H1 (cell line): ENCODE measurements at regions not wholly inside any gene's neighbourhood (a gene's known extent, or its start where the extent isn't known, plus 50 kb on each side); places are given as distances from the start of the nearest gene placed in this dataset.

Source experiments
- CTCF ChIA-PET: fragments of 300-600 bp; sonication (Branson Sonifier 250); formaldehyde crosslinking; loops from one replicate; lab custom pipeline; 2021; ENCODE audit not compliant: partially characterized antibody; lab: Charles Lee
- POLR2A ChIA-PET: fragments of 300-600 bp; sonication (Branson Sonifier 250); formaldehyde crosslinking; loops from one replicate; lab custom pipeline; 2021; ENCODE audit warnings: inconsistent platforms; ENCODE audit not compliant: partially characterized antibody; lab: Charles Lee
- DNase-seq, 2 experiments: peaks; one replicate each; pipeline versions ENCODE4 v3.0.0 to v3.0.0-alpha.2; 2010 to 2022; ENCODE audit warnings: low spot score in 2 of 2, low read depth in 1 of 2, mixed read lengths in 1 of 2
- FAIRE-seq: peaks from 2 replicates; lab custom pipeline; 2011; peaks lifted over from hg19 to GRCh38; lab: Jason Lieb, UNC
- H2AFZ ChIP-seq: 2 replicates; pipeline ENCODE4 v1.8.1; 2012; ENCODE audit warnings: low read length, inconsistent platforms
- H2AK5ac ChIP-seq: 2 replicates; pipeline ENCODE4 v1.6.1; 2013; ENCODE audit warnings: low read depth, low read length
- H2BK120ac ChIP-seq: replicated peaks from 2 replicates; pipeline ENCODE3; 2013; ENCODE audit warnings: low read depth, low read length, inconsistent platforms
- H2BK12ac ChIP-seq: 2 replicates; pipeline ENCODE4 v1.6.1; 2013; ENCODE audit warnings: low read depth, low read length
- H2BK15ac ChIP-seq: 2 replicates; pipeline ENCODE4 v1.6.1; 2013; ENCODE audit warnings: low read length
- H2BK20ac ChIP-seq: 2 replicates; pipeline ENCODE4 v1.6.1; 2013; ENCODE audit warnings: low read length
- H2BK5ac ChIP-seq: 2 replicates; pipeline ENCODE4 v1.6.1; 2013; ENCODE audit warnings: low read depth, low read length
- H3K14ac ChIP-seq: 2 replicates; pipeline ENCODE4 v1.6.1; 2013; ENCODE audit warnings: inconsistent platforms; ENCODE audit not compliant: insufficient read length
- H3K18ac ChIP-seq: 2 replicates; pipeline ENCODE4 v1.6.1; 2013; ENCODE audit warnings: low read length; ENCODE audit errors: extremely low read depth
- H3K23ac ChIP-seq: 2 replicates; pipeline ENCODE4 v1.6.1; 2013; ENCODE audit warnings: inconsistent platforms; ENCODE audit not compliant: insufficient read length
- H3K23me2 ChIP-seq: 2 replicates; pipeline ENCODE4 v1.6.1; 2013; ENCODE audit warnings: low read depth, low read length
- H3K27ac ChIP-seq: 2 replicates; pipeline ENCODE4 v1.6.1; 2011; ENCODE audit warnings: low read depth, low read length, inconsistent platforms
- H3K27me3 ChIP-seq, 4 experiments: replicated peaks in 1 of 4; 1 replicate in 1 of 4; 2 replicates in 3 of 4; pipeline versions ENCODE4 v1.6.1 to v1.8.1; 2011 to 2013; ENCODE audit warnings: low read length in 3 of 4, mild to moderate bottlenecking in 3 of 4, inconsistent platforms in 2 of 4, mixed read lengths in 2 of 4, moderate library complexity in 1 of 4; ENCODE audit not compliant: control insufficient read depth in 3 of 4, insufficient read depth in 3 of 4; ENCODE audit errors: extremely low read depth in 1 of 4
- H3K36me3 ChIP-seq, 4 experiments: 2 replicates each; pipeline versions ENCODE4 v1.6.1 to v1.8.1; 2011 to 2013; ENCODE audit warnings: mild to moderate bottlenecking in 4 of 4, low read length in 3 of 4, moderate library complexity in 2 of 4, control low read depth in 1 of 4, inconsistent platforms in 1 of 4; ENCODE audit not compliant: insufficient read depth in 4 of 4, control insufficient read depth in 2 of 4
- H3K4ac ChIP-seq: replicated peaks from 2 replicates; pipeline ENCODE3; 2013; ENCODE audit warnings: low read length, low read depth, mixed read lengths, inconsistent platforms; ENCODE audit not compliant: insufficient read length
- H3K4me1 ChIP-seq, 4 experiments: replicated peaks in 1 of 4; 1 replicate in 1 of 4; 2 replicates in 3 of 4; pipeline versions ENCODE4 v1.6.1 to v1.8.1; 2011 to 2013; ENCODE audit warnings: low read length in 3 of 4, inconsistent platforms in 2 of 4, mixed read lengths in 1 of 4; ENCODE audit not compliant: insufficient read depth in 4 of 4, control insufficient read depth in 3 of 4
- H3K4me2 ChIP-seq, 2 experiments: 2 replicates each; pipeline versions ENCODE4 v1.6.1 to v1.8.1; 2011 to 2013; ENCODE audit warnings: low read depth in 2 of 2, low read length in 2 of 2, control low read depth in 1 of 2, inconsistent platforms in 1 of 2, mild to moderate bottlenecking in 1 of 2; ENCODE audit not compliant: insufficient read depth in 1 of 2
- H3K4me3 ChIP-seq, 4 experiments: fragments of 200-600, 300-600 bp in 1 of 4; sonication (generic), shearing (Covaris generic), sonication (Bioruptor Twin) in 1 of 4; 2 replicates each; pipeline versions ENCODE4 v1.5.1 to v1.8.1; 2011 to 2016; ENCODE audit warnings: low read length in 4 of 4, low read depth in 3 of 4, control low read depth in 2 of 4, inconsistent platforms in 2 of 4, mild to moderate bottlenecking in 2 of 4, mixed read lengths in 1 of 4, moderate library complexity in 1 of 4; ENCODE audit not compliant: insufficient read depth in 2 of 4; ENCODE audit errors: extremely low read depth in 1 of 4
- H3K56ac ChIP-seq: replicated peaks from 2 replicates; pipeline ENCODE3; 2013; ENCODE audit warnings: low read depth, mild to moderate bottlenecking, mixed read lengths, low read length, inconsistent platforms; ENCODE audit not compliant: insufficient read length
- H3K79me1 ChIP-seq: 2 replicates; pipeline ENCODE4 v1.6.1; 2013; ENCODE audit warnings: low read depth, low read length, control low read depth
- H3K79me2 ChIP-seq, 2 experiments: 2 replicates each; pipeline versions ENCODE4 v1.6.1 to v1.8.1; 2012 to 2013; ENCODE audit warnings: low read length in 2 of 2, mild to moderate bottlenecking in 2 of 2, inconsistent platforms in 1 of 2; ENCODE audit not compliant: insufficient read depth in 2 of 2, control insufficient read depth in 1 of 2
- H3K9ac ChIP-seq, 4 experiments: replicated peaks in 1 of 4; 1 replicate in 1 of 4; 2 replicates in 3 of 4; pipeline versions ENCODE4 v1.6.1 to v1.8.1; 2011 to 2013; ENCODE audit warnings: low read depth in 3 of 4, low read length in 3 of 4, control low read depth in 2 of 4, mild to moderate bottlenecking in 2 of 4, moderate library complexity in 2 of 4, inconsistent platforms in 1 of 4; ENCODE audit errors: extremely low read depth in 1 of 4
- H3K9me3 ChIP-seq, 2 experiments: 2 replicates each; pipeline versions ENCODE4 v1.6.1 to v1.8.1; 2012 to 2013; ENCODE audit warnings: mild to moderate bottlenecking in 2 of 2, moderate library complexity in 2 of 2, control low read depth in 1 of 2, inconsistent platforms in 1 of 2, low read depth in 1 of 2, low read length in 1 of 2, mixed read lengths in 1 of 2; ENCODE audit not compliant: insufficient read depth in 2 of 2
- H4K20me1 ChIP-seq, 2 experiments: replicated peaks in 1 of 2; 2 replicates each; pipeline versions ENCODE3 to v1.8.1; 2011 to 2013; ENCODE audit warnings: inconsistent platforms in 2 of 2, low read length in 2 of 2, mild to moderate bottlenecking in 1 of 2; ENCODE audit not compliant: insufficient read depth in 2 of 2, control insufficient read depth in 1 of 2
- H4K5ac ChIP-seq: 2 replicates; pipeline ENCODE4 v1.6.1; 2013; ENCODE audit warnings: low read length, low read depth, mixed read lengths, inconsistent platforms; ENCODE audit not compliant: insufficient read length
- H4K8ac ChIP-seq: 2 replicates; pipeline ENCODE4 v1.8.0; 2013; ENCODE audit warnings: mild to moderate bottlenecking, moderate library complexity, low read length, inconsistent platforms; ENCODE audit not compliant: insufficient read depth; ENCODE audit errors: extremely low read depth
- H4K91ac ChIP-seq: replicated peaks from 2 replicates; pipeline ENCODE3; 2013; ENCODE audit warnings: low read length, mixed read lengths, inconsistent platforms; ENCODE audit not compliant: insufficient read length
- CHD2 ChIP-seq: IDR thresholded peaks from 2 replicates; pipeline ENCODE4 v1.6.1; 2012; ENCODE audit warnings: low read length, improper control_type of control experiment
- HDAC6 ChIP-seq: IDR thresholded peaks from one replicate; pipeline ENCODE4 v1.7.1; 2012; ENCODE audit warnings: low read depth, mild to moderate bottlenecking, inconsistent platforms, low read length, moderate library complexity
- MAFK ChIP-seq: IDR thresholded peaks from 2 replicates; pipeline ENCODE4 v1.6.1; 2012; ENCODE audit warnings: low read depth, mild to moderate bottlenecking, improper control_type of control experiment, low read length
- PHF8 ChIP-seq: fragments of 200-600 bp; sonication (generic); conservative IDR thresholded peaks from 2 replicates; pipeline ENCODE4 v1.7.1; 2012; ENCODE audit warnings: low read depth, mild to moderate bottlenecking, inconsistent platforms, low read length, moderate library complexity
- SUZ12 ChIP-seq: fragments of 200-600 bp; sonication (generic); IDR thresholded peaks from 2 replicates; pipeline ENCODE4 v1.6.1; 2012; ENCODE audit warnings: mild to moderate bottlenecking, inconsistent platforms, low read length, moderate library complexity, mixed read lengths
- ZNF274 ChIP-seq: IDR thresholded peaks from 2 replicates; pipeline ENCODE4 v1.7.0; 2012; ENCODE audit warnings: low read length, borderline replicate concordance; ENCODE audit errors: extremely low read depth
- WGBS, 2 experiments: shearing (Covaris generic) in 1 of 2; methylation state at CpG; one replicate each; pipeline versions ENCODE4 v1.1.6 to v1.1.7; 2013 to 2015; ENCODE audit warnings: low lambda C conversion rate in 2 of 2, mixed read lengths in 2 of 2, inconsistent platforms in 1 of 2, low coverage in 1 of 2, missing lambda C conversion rate in 1 of 2; ENCODE audit not compliant: insufficient replicate concordance in 2 of 2, insufficient coverage in 1 of 2, insufficient read length in 1 of 2; ENCODE audit errors: extremely low coverage in 1 of 2, missing lambda C conversion rate in 1 of 2; 5-methylcytosine and 5-hydroxymethylcytosine counted together

DNA sequence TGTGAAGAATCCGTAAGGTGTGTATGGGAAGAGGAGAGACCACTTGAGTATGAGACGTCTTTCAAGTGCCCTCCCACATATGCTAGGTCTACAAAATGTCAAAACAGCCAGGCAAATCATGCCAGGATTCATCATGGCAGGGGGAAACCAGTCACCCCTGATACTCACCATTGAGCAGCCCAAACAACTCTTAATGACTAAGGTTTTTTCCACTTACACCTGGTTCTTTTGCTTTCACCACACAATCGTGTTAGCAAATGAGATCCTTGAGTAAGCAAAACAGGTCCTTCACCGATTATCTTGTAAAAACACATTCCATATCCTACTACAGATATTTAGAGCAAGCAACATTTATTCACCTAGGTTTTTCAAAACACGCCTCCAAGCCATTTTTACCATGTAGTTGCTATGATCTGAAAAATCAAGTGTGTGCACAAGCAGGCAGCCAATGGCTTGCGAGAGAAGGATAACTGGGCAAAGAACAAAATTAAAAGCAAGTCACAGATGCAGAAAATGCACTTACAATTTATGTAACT lies 177.5 kb upstream of the LPP start:
- H3K4me2 ChIP-seq = no peak overlapping the region
- peaks cover 0 to 3% (median 0%) of the 10 kb centered on the region in 4 experiments; a peak in 1 of 8 replicates for H3K36me3 ChIP-seq
- no peak overlapping the region for H4K8ac ChIP-seq
- H3K27ac ChIP-seq = no peak overlapping the region
- ChIA-PET CTCF (interaction anchor here (0.7 to 2.0 kb wide), 2 partner anchors 15 to 236 kb away, joined by 3 to 4 read pairs; no protein-coding TSS in a partner anchor), POLR2A (no interaction called here)
- H3K79me1 ChIP-seq = no peaks in the 10 kb centered on the region
- no peak overlapping the region for H3K4me3 ChIP-seq
- H3K4ac ChIP-seq = no peak overlapping the region
- H3K23me2 ChIP-seq = no peaks in the 10 kb centered on the region
- 92% methylated on average over 6 of the region's 6 CpGs; no CpG with 5 or more reads in 1 of the 2 experiments for WGBS, 2 experiments
- H3K9me3 ChIP-seq = peaks cover 0 to 4% of the 10 kb centered on the region in 2 experiments; a peak in 2 of 4 replicates
- DNase-seq (no peak), FAIRE-seq (no peak)
- H3K9ac ChIP-seq = no peak overlapping the region
- no peak overlapping the region for H2AK5ac ChIP-seq
- TF ChIP-seq PHF8 (no peak), MAFK (no peak), ZNF274 (no peak), CHD2 (no peak), HDAC6 (no peak), SUZ12 (no peak)
- no peak overlapping the region for H3K56ac ChIP-seq
- no peak overlapping the region for H3K14ac ChIP-seq
- H3K27me3 ChIP-seq = no peaks in the 10 kb centered on the region
- no peaks in the 10 kb centered on the region for H3K4me1 ChIP-seq
- H3K18ac ChIP-seq = no peak overlapping the region
- H2BK5ac ChIP-seq = no peak overlapping the region
- H2BK20ac ChIP-seq = no peak overlapping the region
- no peak overlapping the region for H2BK15ac ChIP-seq
- H4K20me1 ChIP-seq = no peaks in the 10 kb centered on the region
- H4K91ac ChIP-seq = no peak overlapping the region
- no peak overlapping the region for H4K5ac ChIP-seq
- H2BK120ac ChIP-seq = no peak overlapping the region
- no peaks in the 10 kb centered on the region for H3K79me2 ChIP-seq
- H2BK12ac ChIP-seq = no peak overlapping the region
- H2AFZ ChIP-seq = no peak overlapping the region
- no peak overlapping the region for H3K23ac ChIP-seq
